ENCODE measurements at regions not wholly inside any gene's neighbourhood (a gene's known extent, or its start where the extent isn't known, plus 50 kb on each side); places are given as distances from the start of the nearest gene placed in this dataset.

DNA sequence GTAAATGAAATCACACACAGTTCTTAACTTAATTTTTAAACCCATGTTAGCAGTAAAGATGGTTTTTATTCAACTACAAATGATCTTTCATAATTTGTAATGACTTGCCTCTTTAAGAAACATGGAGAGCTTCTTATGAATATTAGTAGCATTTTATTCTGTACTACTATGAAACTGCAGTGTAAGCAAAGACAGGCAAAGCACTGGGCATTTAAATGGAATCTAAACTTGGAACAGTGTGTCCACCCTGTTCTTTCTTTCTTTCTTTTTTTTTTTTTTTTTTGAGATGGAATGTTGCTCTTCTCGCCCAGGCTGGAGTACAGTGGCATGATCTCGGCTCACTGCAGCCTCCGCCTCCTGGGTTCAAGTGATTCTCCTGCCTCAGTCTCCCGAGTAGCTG is 740.4 kb upstream of the IGFBP3 start:
- no peaks in the 10 kb centered on the region for H3K27me3 ChIP-seq

GRCh38 chr7:46660402-46660980 is 739.4 kb upstream of the IGFBP3 start:
- Histone ChIP-seq H3K4me1 (replicated peaks in 1 of 2) (no peaks in the 10 kb centered on the region), H3K4me3 (no peak overlapping the region), H3K36me3 (replicated peaks in 1 of 2) (no peaks in the 10 kb centered on the region), H3K27ac (no peak overlapping the region), H3K27me3 (no peaks in the 10 kb centered on the region), H3K9me3 (replicated peaks in 1 of 3) (no peaks in the 10 kb centered on the region)
- TF ChIP-seq POLR2A (IDR thresholded peaks at IDR 0.05) = no peak
- TF ChIP-seq, protein P1, sequence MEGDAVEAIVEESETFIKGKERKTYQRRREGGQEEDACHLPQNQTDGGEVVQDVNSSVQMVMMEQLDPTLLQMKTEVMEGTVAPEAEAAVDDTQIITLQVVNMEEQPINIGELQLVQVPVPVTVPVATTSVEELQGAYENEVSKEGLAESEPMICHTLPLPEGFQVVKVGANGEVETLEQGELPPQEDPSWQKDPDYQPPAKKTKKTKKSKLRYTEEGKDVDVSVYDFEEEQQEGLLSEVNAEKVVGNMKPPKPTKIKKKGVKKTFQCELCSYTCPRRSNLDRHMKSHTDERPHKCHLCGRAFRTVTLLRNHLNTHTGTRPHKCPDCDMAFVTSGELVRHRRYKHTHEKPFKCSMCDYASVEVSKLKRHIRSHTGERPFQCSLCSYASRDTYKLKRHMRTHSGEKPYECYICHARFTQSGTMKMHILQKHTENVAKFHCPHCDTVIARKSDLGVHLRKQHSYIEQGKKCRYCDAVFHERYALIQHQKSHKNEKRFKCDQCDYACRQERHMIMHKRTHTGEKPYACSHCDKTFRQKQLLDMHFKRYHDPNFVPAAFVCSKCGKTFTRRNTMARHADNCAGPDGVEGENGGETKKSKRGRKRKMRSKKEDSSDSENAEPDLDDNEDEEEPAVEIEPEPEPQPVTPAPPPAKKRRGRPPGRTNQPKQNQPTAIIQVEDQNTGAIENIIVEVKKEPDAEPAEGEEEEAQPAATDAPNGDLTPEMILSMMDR (IDR thresholded peaks at IDR 0.05) = no peak
- 72 to 98% (median 89%) methylated on average over 2 of the region's 2 CpGs for WGBS, 4 donors
- intact Hi-C loops (cut with DNase I) = no loop called here
- DNase-seq = no peak

More for the DNA sequence above, 740.4 kb upstream of the IGFBP3 start:
- intact Hi-C loops (cut with DNase I) = no loop called here
- Histone ChIP-seq H3K4me1 (replicated peaks in 1 of 2) (no peaks in the 10 kb centered on the region), H3K9me3 (replicated peaks in 1 of 3) (no peaks in the 10 kb centered on the region), H3K36me3 (replicated peaks in 1 of 2) (no peaks in the 10 kb centered on the region), H3K4me3 (no peak overlapping the region), H3K27ac (no peak overlapping the region)
- no peak for TF ChIP-seq POLR2A (IDR thresholded peaks at IDR 0.05)
- TF ChIP-seq, protein P1 (IDR thresholded peaks at IDR 0.05) = no peak
- 72 to 86% (median 80%) methylated on average over 4 of the region's 4 CpGs for WGBS, 4 donors
- DNase-seq = no peak

DNA sequence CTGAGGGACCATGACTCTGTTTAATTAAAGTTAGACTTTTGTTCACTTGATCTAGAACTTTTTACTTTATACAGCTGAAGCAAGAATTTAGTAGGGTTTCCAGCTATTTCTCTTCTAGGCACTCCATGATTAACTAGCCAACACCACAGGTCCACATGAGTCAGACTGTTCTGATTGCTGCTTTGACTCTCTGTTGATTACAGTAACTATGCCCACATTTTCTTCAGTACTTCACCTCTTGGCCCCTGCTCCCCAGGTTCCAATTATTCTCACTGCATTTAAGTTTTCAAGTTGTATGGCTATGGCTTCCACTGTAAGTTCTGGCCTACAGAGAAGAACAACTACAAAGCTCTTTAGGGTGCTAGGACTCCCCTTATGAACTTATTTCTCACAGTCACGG is 737.2 kb upstream of the IGFBP3 start:
- no peak for TF ChIP-seq POLR2A (IDR thresholded peaks at IDR 0.05)
- TF ChIP-seq, protein P1 (IDR thresholded peaks at IDR 0.05) = no peak
- WGBS, 4 donors = 84 to 93% (median 91%) methylated on average over 1 of the region's 1 CpG
- no peaks in the 10 kb centered on the region for H3K36me3 ChIP-seq (replicated peaks in 1 of 2)
- no peaks in the 10 kb centered on the region for H3K27me3 ChIP-seq
- no peak overlapping the region for H3K27ac ChIP-seq
- no peak for DNase-seq
- H3K4me1 ChIP-seq (replicated peaks in 1 of 2) = no peaks in the 10 kb centered on the region
- intact Hi-C loops (cut with DNase I) = no loop called here
- no peak overlapping the region for H3K4me3 ChIP-seq
- no peaks in the 10 kb centered on the region for H3K9me3 ChIP-seq (replicated peaks in 1 of 3)

DNA sequence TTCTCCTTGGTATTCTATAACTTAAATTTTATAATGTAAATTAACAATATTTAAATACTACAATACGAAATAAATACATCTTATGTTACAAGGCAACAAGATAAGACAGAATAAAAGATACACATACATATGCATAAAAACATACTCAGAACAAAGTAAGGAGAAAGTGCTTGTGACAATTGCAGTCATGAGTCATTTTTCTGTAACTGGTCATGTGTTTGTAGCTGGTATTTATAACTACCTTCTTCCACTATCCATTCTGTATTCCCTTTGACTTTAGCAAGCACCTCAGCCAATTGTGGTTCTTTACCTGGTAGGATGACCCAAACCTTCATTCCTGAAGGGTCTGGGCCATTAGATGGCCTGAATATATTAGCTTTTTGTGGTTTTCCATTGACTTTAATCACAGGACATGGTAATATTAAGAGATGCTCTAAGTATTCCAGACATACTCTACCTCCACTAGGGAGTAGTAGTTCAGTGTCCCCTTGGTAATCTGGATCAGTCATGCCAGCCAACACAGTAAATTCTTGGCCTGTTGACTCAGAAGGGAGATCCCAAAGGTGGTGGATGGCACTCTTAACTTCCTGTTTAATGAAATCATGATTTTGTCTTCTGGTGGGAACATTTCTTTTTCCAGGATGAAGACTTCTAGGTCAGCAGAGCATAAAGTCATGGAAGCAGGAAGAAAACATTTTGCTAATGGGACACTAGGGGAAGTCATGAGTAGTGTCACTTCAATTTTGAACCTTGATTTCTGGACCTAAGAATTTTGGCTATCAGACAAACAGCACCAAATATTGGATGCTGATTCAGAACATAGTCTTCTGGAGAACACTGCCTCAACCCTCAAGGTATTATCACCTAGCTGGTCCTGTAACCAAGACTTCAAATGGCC is 733.7 kb upstream of the IGFBP3 start:
- Histone ChIP-seq H3K36me3 (replicated peaks in 1 of 2) (no peaks in the 10 kb centered on the region), H3K9me3 (replicated peaks in 1 of 3) (no peaks in the 10 kb centered on the region), H3K4me1 (replicated peaks in 1 of 2) (no peaks in the 10 kb centered on the region), H3K27ac (no peak overlapping the region), H3K27me3 (no peaks in the 10 kb centered on the region), H3K4me3 (no peak overlapping the region)
- no peak for TF ChIP-seq POLR2A (IDR thresholded peaks at IDR 0.05)
- TF ChIP-seq, protein P1 (IDR thresholded peaks at IDR 0.05) = no peak
- WGBS, 4 donors = 64 to 68% (median 66%) methylated on average over 1 of the region's 1 CpG
- intact Hi-C loops (cut with DNase I) = no loop called here
- no peak for DNase-seq

Measured in adrenal gland (tissue), 9 donors.